H1 (cell line): ENCODE measurements at regions not wholly inside any gene's neighbourhood (a gene's known extent, or its start where the extent isn't known, plus 50 kb on each side); places are given as distances from the start of the nearest gene placed in this dataset.

Experiments used
- CTCF ChIA-PET: fragments of 300-600 bp; sonication (Branson Sonifier 250); formaldehyde crosslinking; loops from one replicate; lab custom pipeline; 2021; ENCODE audit not compliant: partially characterized antibody; lab: Charles Lee
- POLR2A ChIA-PET: fragments of 300-600 bp; sonication (Branson Sonifier 250); formaldehyde crosslinking; loops from one replicate; lab custom pipeline; 2021; ENCODE audit warnings: inconsistent platforms; ENCODE audit not compliant: partially characterized antibody; lab: Charles Lee
- DNase-seq, 2 experiments: peaks; one replicate each; pipeline versions ENCODE4 v3.0.0 to v3.0.0-alpha.2; 2010 to 2022; ENCODE audit warnings: low spot score in 2 of 2, low read depth in 1 of 2, mixed read lengths in 1 of 2
- FAIRE-seq: peaks from 2 replicates; lab custom pipeline; 2011; peaks lifted over from hg19 to GRCh38; lab: Jason Lieb, UNC
- H2AFZ ChIP-seq: 2 replicates; pipeline ENCODE4 v1.8.1; 2012; ENCODE audit warnings: low read length, inconsistent platforms
- H2AK5ac ChIP-seq: 2 replicates; pipeline ENCODE4 v1.6.1; 2013; ENCODE audit warnings: low read depth, low read length
- H2BK120ac ChIP-seq: replicated peaks from 2 replicates; pipeline ENCODE3; 2013; ENCODE audit warnings: low read depth, low read length, inconsistent platforms
- H2BK12ac ChIP-seq: 2 replicates; pipeline ENCODE4 v1.6.1; 2013; ENCODE audit warnings: low read depth, low read length
- H2BK15ac ChIP-seq: 2 replicates; pipeline ENCODE4 v1.6.1; 2013; ENCODE audit warnings: low read length
- H2BK20ac ChIP-seq: 2 replicates; pipeline ENCODE4 v1.6.1; 2013; ENCODE audit warnings: low read length
- H2BK5ac ChIP-seq: 2 replicates; pipeline ENCODE4 v1.6.1; 2013; ENCODE audit warnings: low read depth, low read length
- H3K14ac ChIP-seq: 2 replicates; pipeline ENCODE4 v1.6.1; 2013; ENCODE audit warnings: inconsistent platforms; ENCODE audit not compliant: insufficient read length
- H3K18ac ChIP-seq: 2 replicates; pipeline ENCODE4 v1.6.1; 2013; ENCODE audit warnings: low read length; ENCODE audit errors: extremely low read depth
- H3K23ac ChIP-seq: 2 replicates; pipeline ENCODE4 v1.6.1; 2013; ENCODE audit warnings: inconsistent platforms; ENCODE audit not compliant: insufficient read length
- H3K23me2 ChIP-seq: 2 replicates; pipeline ENCODE4 v1.6.1; 2013; ENCODE audit warnings: low read depth, low read length
- H3K27ac ChIP-seq: 2 replicates; pipeline ENCODE4 v1.6.1; 2011; ENCODE audit warnings: low read depth, low read length, inconsistent platforms
- H3K27me3 ChIP-seq, 4 experiments: replicated peaks in 1 of 4; 1 replicate in 1 of 4; 2 replicates in 3 of 4; pipeline versions ENCODE4 v1.6.1 to v1.8.1; 2011 to 2013; ENCODE audit warnings: low read length in 3 of 4, mild to moderate bottlenecking in 3 of 4, inconsistent platforms in 2 of 4, mixed read lengths in 2 of 4, moderate library complexity in 1 of 4; ENCODE audit not compliant: control insufficient read depth in 3 of 4, insufficient read depth in 3 of 4; ENCODE audit errors: extremely low read depth in 1 of 4
- H3K36me3 ChIP-seq, 4 experiments: 2 replicates each; pipeline versions ENCODE4 v1.6.1 to v1.8.1; 2011 to 2013; ENCODE audit warnings: mild to moderate bottlenecking in 4 of 4, low read length in 3 of 4, moderate library complexity in 2 of 4, control low read depth in 1 of 4, inconsistent platforms in 1 of 4; ENCODE audit not compliant: insufficient read depth in 4 of 4, control insufficient read depth in 2 of 4
- H3K4ac ChIP-seq: replicated peaks from 2 replicates; pipeline ENCODE3; 2013; ENCODE audit warnings: low read length, low read depth, mixed read lengths, inconsistent platforms; ENCODE audit not compliant: insufficient read length
- H3K4me1 ChIP-seq, 4 experiments: replicated peaks in 1 of 4; 1 replicate in 1 of 4; 2 replicates in 3 of 4; pipeline versions ENCODE4 v1.6.1 to v1.8.1; 2011 to 2013; ENCODE audit warnings: low read length in 3 of 4, inconsistent platforms in 2 of 4, mixed read lengths in 1 of 4; ENCODE audit not compliant: insufficient read depth in 4 of 4, control insufficient read depth in 3 of 4
- H3K4me2 ChIP-seq, 2 experiments: 2 replicates each; pipeline versions ENCODE4 v1.6.1 to v1.8.1; 2011 to 2013; ENCODE audit warnings: low read depth in 2 of 2, low read length in 2 of 2, control low read depth in 1 of 2, inconsistent platforms in 1 of 2, mild to moderate bottlenecking in 1 of 2; ENCODE audit not compliant: insufficient read depth in 1 of 2
- H3K4me3 ChIP-seq, 4 experiments: fragments of 200-600, 300-600 bp in 1 of 4; sonication (generic), shearing (Covaris generic), sonication (Bioruptor Twin) in 1 of 4; 2 replicates each; pipeline versions ENCODE4 v1.5.1 to v1.8.1; 2011 to 2016; ENCODE audit warnings: low read length in 4 of 4, low read depth in 3 of 4, control low read depth in 2 of 4, inconsistent platforms in 2 of 4, mild to moderate bottlenecking in 2 of 4, mixed read lengths in 1 of 4, moderate library complexity in 1 of 4; ENCODE audit not compliant: insufficient read depth in 2 of 4; ENCODE audit errors: extremely low read depth in 1 of 4
- H3K56ac ChIP-seq: replicated peaks from 2 replicates; pipeline ENCODE3; 2013; ENCODE audit warnings: low read depth, mild to moderate bottlenecking, mixed read lengths, low read length, inconsistent platforms; ENCODE audit not compliant: insufficient read length
- H3K79me1 ChIP-seq: 2 replicates; pipeline ENCODE4 v1.6.1; 2013; ENCODE audit warnings: low read depth, low read length, control low read depth
- H3K79me2 ChIP-seq, 2 experiments: 2 replicates each; pipeline versions ENCODE4 v1.6.1 to v1.8.1; 2012 to 2013; ENCODE audit warnings: low read length in 2 of 2, mild to moderate bottlenecking in 2 of 2, inconsistent platforms in 1 of 2; ENCODE audit not compliant: insufficient read depth in 2 of 2, control insufficient read depth in 1 of 2
- H3K9ac ChIP-seq, 4 experiments: replicated peaks in 1 of 4; 1 replicate in 1 of 4; 2 replicates in 3 of 4; pipeline versions ENCODE4 v1.6.1 to v1.8.1; 2011 to 2013; ENCODE audit warnings: low read depth in 3 of 4, low read length in 3 of 4, control low read depth in 2 of 4, mild to moderate bottlenecking in 2 of 4, moderate library complexity in 2 of 4, inconsistent platforms in 1 of 4; ENCODE audit errors: extremely low read depth in 1 of 4
- H3K9me3 ChIP-seq, 2 experiments: 2 replicates each; pipeline versions ENCODE4 v1.6.1 to v1.8.1; 2012 to 2013; ENCODE audit warnings: mild to moderate bottlenecking in 2 of 2, moderate library complexity in 2 of 2, control low read depth in 1 of 2, inconsistent platforms in 1 of 2, low read depth in 1 of 2, low read length in 1 of 2, mixed read lengths in 1 of 2; ENCODE audit not compliant: insufficient read depth in 2 of 2
- H4K20me1 ChIP-seq, 2 experiments: replicated peaks in 1 of 2; 2 replicates each; pipeline versions ENCODE3 to v1.8.1; 2011 to 2013; ENCODE audit warnings: inconsistent platforms in 2 of 2, low read length in 2 of 2, mild to moderate bottlenecking in 1 of 2; ENCODE audit not compliant: insufficient read depth in 2 of 2, control insufficient read depth in 1 of 2
- H4K5ac ChIP-seq: 2 replicates; pipeline ENCODE4 v1.6.1; 2013; ENCODE audit warnings: low read length, low read depth, mixed read lengths, inconsistent platforms; ENCODE audit not compliant: insufficient read length
- H4K8ac ChIP-seq: 2 replicates; pipeline ENCODE4 v1.8.0; 2013; ENCODE audit warnings: mild to moderate bottlenecking, moderate library complexity, low read length, inconsistent platforms; ENCODE audit not compliant: insufficient read depth; ENCODE audit errors: extremely low read depth
- H4K91ac ChIP-seq: replicated peaks from 2 replicates; pipeline ENCODE3; 2013; ENCODE audit warnings: low read length, mixed read lengths, inconsistent platforms; ENCODE audit not compliant: insufficient read length
- ASH2L ChIP-seq: fragments of 200-600, 300-600 bp; sonication (generic); IDR thresholded peaks from one replicate; pipeline ENCODE4 v1.7.1; 2017; ENCODE audit warnings: low read length
- ATF3 ChIP-seq: IDR thresholded peaks from 2 replicates; pipeline ENCODE4 v1.6.1; 2011; ENCODE audit warnings: low read depth, mild to moderate bottlenecking, low read length; ENCODE audit not compliant: insufficient read depth
- BCL11A ChIP-seq, 2 experiments: IDR thresholded peaks; one replicate each; pipeline ENCODE4 v1.6.1; 2011; ENCODE audit warnings: low read depth in 2 of 2, low read length in 2 of 2, mild to moderate bottlenecking in 2 of 2
- CEBPB ChIP-seq: IDR thresholded peaks from 2 replicates; pipeline ENCODE4 v1.6.1; 2012; ENCODE audit warnings: low read depth, low read length
- EGR1 ChIP-seq: IDR thresholded peaks from 2 replicates; pipeline ENCODE4 v1.6.1; 2011; ENCODE audit warnings: low read depth, low read length, borderline replicate concordance
- FOSL1 ChIP-seq: IDR thresholded peaks from 2 replicates; pipeline ENCODE4 v1.6.1; 2011; ENCODE audit warnings: mild to moderate bottlenecking, low read depth, low read length, moderate library complexity; ENCODE audit not compliant: insufficient read depth
- KDM4A ChIP-seq: IDR thresholded peaks from one replicate; pipeline ENCODE4 v1.7.1; 2012; ENCODE audit warnings: low read depth, mild to moderate bottlenecking, moderate library complexity, low read length, inconsistent platforms; ENCODE audit not compliant: severe bottlenecking
- MAX ChIP-seq: IDR thresholded peaks from 2 replicates; pipeline ENCODE4 v1.6.1; 2012; ENCODE audit warnings: inconsistent platforms
- NANOG ChIP-seq: IDR thresholded peaks from 2 replicates; pipeline ENCODE4 v1.6.1; 2011; ENCODE audit warnings: low read length, low read depth, mild to moderate bottlenecking, inconsistent platforms; ENCODE audit not compliant: insufficient read depth, poor library complexity, severe bottlenecking
- SAP30 ChIP-seq: fragments of 300-600 bp; sonication (generic); IDR thresholded peaks from 2 replicates; pipeline ENCODE4 v1.7.1; 2012; ENCODE audit warnings: low read length, moderate library complexity, mild to moderate bottlenecking, inconsistent platforms; ENCODE audit not compliant: insufficient read depth, insufficient replicate concordance
- SP2 ChIP-seq: IDR thresholded peaks from 2 replicates; pipeline ENCODE4 v1.6.1; 2012; ENCODE audit warnings: mild to moderate bottlenecking, low read length, inconsistent platforms
- TAF7 ChIP-seq: optimal IDR thresholded peaks from 2 replicates; pipeline ENCODE3; 2011; ENCODE audit warnings: low read depth, mild to moderate bottlenecking, inconsistent platforms, low read length, moderate library complexity, borderline replicate concordance
- ZNF274 ChIP-seq: IDR thresholded peaks from 2 replicates; pipeline ENCODE4 v1.7.0; 2012; ENCODE audit warnings: low read length, borderline replicate concordance; ENCODE audit errors: extremely low read depth

- Histone ChIP-seq H3K36me3 (peaks cover 0 to 3% (median 0%) of the 10 kb centered on the region in 4 experiments; a peak in 1 of 8 replicates), H2BK15ac (no peak overlapping the region), H4K8ac (no peak overlapping the region), H2AFZ (no peak overlapping the region), H3K79me2 (no peaks in the 10 kb centered on the region), H3K14ac (no peak overlapping the region), H2BK120ac (no peak overlapping the region), H3K4ac (no peak overlapping the region), H4K20me1 (no peaks in the 10 kb centered on the region), H2BK20ac (no peak overlapping the region), H3K18ac (no peak overlapping the region), H2BK12ac (no peak overlapping the region), H3K27me3 (no peaks in the 10 kb centered on the region), H3K4me1 (no peaks in the 10 kb centered on the region), H3K23me2 (no peaks in the 10 kb centered on the region), H3K27ac (no peak overlapping the region), H3K9me3 (peaks cover 9 to 20% of the 10 kb centered on the region in 2 experiments), H3K79me1 (no peaks in the 10 kb centered on the region), H3K4me3 (no peak overlapping the region), H3K4me2 (no peak overlapping the region), H2AK5ac (no peak overlapping the region), H3K9ac (no peak overlapping the region), H4K5ac (no peak overlapping the region), H4K91ac (no peak overlapping the region), H3K56ac (no peak overlapping the region), H3K23ac (no peak overlapping the region), H2BK5ac (no peak overlapping the region)
- TF ChIP-seq MAX (no peak), TAF7 (no peak), ZNF274 (no peak), SAP30 (no peak), KDM4A (no peak), ASH2L (no peak), FOSL1 (no peak), ATF3 (no peak), EGR1 (no peak), BCL11A (IDR thresholded peaks at IDR 0.05; ENCODE audit: low read depth in 2 of 2, low read length in 2 of 2) (no peak), SP2 (no peak), CEBPB (no peak), NANOG (no peak)
- POLR2A ChIA-PET, result no interaction called here
- no peak for FAIRE-seq
- CTCF ChIA-PET, result no interaction called here
- no peak for DNase-seq
Measured at GRCh38 chr6:85726206-85726605, 83.5 kb upstream of the SYNCRIP start.
